Neural cell (in vitro differentiated cells): ENCODE measurements at regions not wholly inside any gene's neighbourhood (a gene's known extent, or its start where the extent isn't known, plus 50 kb on each side); places are given as distances from the start of the nearest gene placed in this dataset.

Source experiments
- CTCF ChIP-seq: fragments of 450-650 bp; IDR thresholded peaks from 2 replicates; pipeline ENCODE4 v1.5.1; 2014; ENCODE audit warnings: antibody characterized with exemption, mild to moderate bottlenecking, moderate library complexity; ENCODE audit not compliant: poor library complexity, severe bottlenecking
- EP300 ChIP-seq: fragments of 450-650 bp; conservative IDR thresholded peaks from 2 replicates; pipeline ENCODE4 v1.6.1; 2014; ENCODE audit warnings: antibody characterized with exemption, mild to moderate bottlenecking, moderate library complexity; ENCODE audit not compliant: poor library complexity, severe bottlenecking
- EZH2 ChIP-seq: fragments of 200-600, 300-800 bp; shearing (Covaris generic), sonication (generic); IDR thresholded peaks from 2 replicates; pipeline ENCODE4 v1.6.1; 2014; ENCODE audit warnings: antibody characterized with exemption, low read length, borderline replicate concordance, mild to moderate bottlenecking; ENCODE audit not compliant: insufficient read depth, poor library complexity, severe bottlenecking
- MXI1 ChIP-seq: fragments of 450-650 bp; conservative IDR thresholded peaks from 2 replicates; pipeline ENCODE4 v1.6.1; 2014; ENCODE audit warnings: antibody characterized with exemption, mild to moderate bottlenecking; ENCODE audit not compliant: poor library complexity, severe bottlenecking
- POLR2AphosphoS5 ChIP-seq: IDR thresholded peaks from 2 replicates; pipeline ENCODE4 v1.6.1; 2012
- TAF1 ChIP-seq: IDR thresholded peaks from 2 replicates; pipeline ENCODE4 v1.6.1; 2012; ENCODE audit warnings: low read depth

GRCh38 chr9:95722141-95722540 lies 153.3 kb upstream of the ERCC6L2 start:
- TF ChIP-seq CTCF, result no peak
- no peak for TF ChIP-seq EP300
- TF ChIP-seq TAF1, result no peak
- TF ChIP-seq POLR2AphosphoS5, result no peak
- no peak for TF ChIP-seq EZH2
- TF ChIP-seq MXI1, result no peak
